Parathyroid adenoma (tissue), 2 donors: ENCODE measurements at regions not wholly inside any gene's neighbourhood (a gene's known extent, or its start where the extent isn't known, plus 50 kb on each side); places are given as distances from the start of the nearest gene placed in this dataset.

Source experiments
- H2AFZ ChIP-seq: fragments of 300-600 bp; sonication (generic); one replicate; pipeline ENCODE4 v1.7.0; 2017; ENCODE audit warnings: antibody characterized with exemption, mild to moderate bottlenecking
- H3K27ac ChIP-seq: fragments of 300-600 bp; sonication (generic); one replicate; pipeline ENCODE4 v1.7.0; 2017
- H3K27me3 ChIP-seq: fragments of 300-600 bp; sonication (generic); one replicate; pipeline ENCODE4 v1.7.0; 2017; ENCODE audit warnings: low read length; ENCODE audit not compliant: control insufficient read depth, insufficient read depth
- H3K36me3 ChIP-seq: fragments of 300-600 bp; sonication (generic); one replicate; pipeline ENCODE4 v1.7.0; 2017; ENCODE audit warnings: low read length; ENCODE audit not compliant: control insufficient read depth, insufficient read depth
- H3K4me1 ChIP-seq: fragments of 300-600 bp; sonication (generic); one replicate; pipeline ENCODE4 v1.7.0; 2017; ENCODE audit warnings: control low read depth
- H3K4me2 ChIP-seq: fragments of 300-600 bp; sonication (generic); one replicate; pipeline ENCODE4 v1.7.0; 2017; ENCODE audit warnings: low read length
- H3K4me3 ChIP-seq: fragments of 300-600 bp; sonication (generic); one replicate; pipeline ENCODE4 v1.7.0; 2017; ENCODE audit warnings: low read depth, low read length
- H3K79me2 ChIP-seq: fragments of 300-600 bp; sonication (generic); one replicate; pipeline ENCODE4 v1.7.0; 2017; ENCODE audit warnings: control low read depth
- H3K9ac ChIP-seq: fragments of 300-600 bp; sonication (generic); one replicate; pipeline ENCODE4 v1.7.0; 2017; ENCODE audit warnings: mild to moderate bottlenecking
- H3K9me3 ChIP-seq: fragments of 300-600 bp; sonication (generic); one replicate; pipeline ENCODE4 v1.7.0; 2017; ENCODE audit warnings: low read length; ENCODE audit not compliant: control insufficient read depth
- TF ChIP-seq, protein P1 (sequence below): fragments of 300-600 bp; sonication (generic); IDR thresholded peaks from one replicate; pipeline ENCODE4 v1.7.0; 2017; ENCODE audit warnings: antibody characterized with exemption, mild to moderate bottlenecking
- donor health status: primary hyperparathyroidism.

DNA sequence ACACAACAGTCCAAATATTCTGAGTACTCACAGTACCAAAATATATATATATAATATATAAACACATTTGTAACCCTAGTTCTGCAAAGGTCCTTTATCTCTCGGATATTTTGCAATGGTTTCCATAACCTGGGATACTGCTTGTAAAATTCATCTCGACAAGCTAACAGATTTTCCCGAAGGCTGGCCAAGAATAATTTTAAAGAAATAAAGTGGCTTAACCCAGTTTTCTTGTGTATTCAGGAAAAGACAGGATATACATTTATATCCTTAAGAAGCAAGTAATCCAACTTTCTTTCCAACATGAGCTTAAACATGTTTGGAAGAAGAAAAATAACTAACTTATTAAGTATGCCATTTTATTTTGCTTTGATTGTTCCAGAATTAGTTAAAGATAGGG is 348.7 kb upstream of the RUNX1 start:
- Histone ChIP-seq H3K4me1 (no peaks in the 10 kb centered on the region), H2AFZ (no peak overlapping the region), H3K36me3 (no peaks in the 10 kb centered on the region), H3K9me3 (no peaks in the 10 kb centered on the region), H3K9ac (no peak overlapping the region), H3K79me2 (no peaks in the 10 kb centered on the region), H3K4me2 (no peak overlapping the region), H3K27me3 (no peaks in the 10 kb centered on the region), H3K4me3 (no peak overlapping the region), H3K27ac (no peak overlapping the region)
- TF ChIP-seq, protein P1, sequence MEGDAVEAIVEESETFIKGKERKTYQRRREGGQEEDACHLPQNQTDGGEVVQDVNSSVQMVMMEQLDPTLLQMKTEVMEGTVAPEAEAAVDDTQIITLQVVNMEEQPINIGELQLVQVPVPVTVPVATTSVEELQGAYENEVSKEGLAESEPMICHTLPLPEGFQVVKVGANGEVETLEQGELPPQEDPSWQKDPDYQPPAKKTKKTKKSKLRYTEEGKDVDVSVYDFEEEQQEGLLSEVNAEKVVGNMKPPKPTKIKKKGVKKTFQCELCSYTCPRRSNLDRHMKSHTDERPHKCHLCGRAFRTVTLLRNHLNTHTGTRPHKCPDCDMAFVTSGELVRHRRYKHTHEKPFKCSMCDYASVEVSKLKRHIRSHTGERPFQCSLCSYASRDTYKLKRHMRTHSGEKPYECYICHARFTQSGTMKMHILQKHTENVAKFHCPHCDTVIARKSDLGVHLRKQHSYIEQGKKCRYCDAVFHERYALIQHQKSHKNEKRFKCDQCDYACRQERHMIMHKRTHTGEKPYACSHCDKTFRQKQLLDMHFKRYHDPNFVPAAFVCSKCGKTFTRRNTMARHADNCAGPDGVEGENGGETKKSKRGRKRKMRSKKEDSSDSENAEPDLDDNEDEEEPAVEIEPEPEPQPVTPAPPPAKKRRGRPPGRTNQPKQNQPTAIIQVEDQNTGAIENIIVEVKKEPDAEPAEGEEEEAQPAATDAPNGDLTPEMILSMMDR = no peak

DNA sequence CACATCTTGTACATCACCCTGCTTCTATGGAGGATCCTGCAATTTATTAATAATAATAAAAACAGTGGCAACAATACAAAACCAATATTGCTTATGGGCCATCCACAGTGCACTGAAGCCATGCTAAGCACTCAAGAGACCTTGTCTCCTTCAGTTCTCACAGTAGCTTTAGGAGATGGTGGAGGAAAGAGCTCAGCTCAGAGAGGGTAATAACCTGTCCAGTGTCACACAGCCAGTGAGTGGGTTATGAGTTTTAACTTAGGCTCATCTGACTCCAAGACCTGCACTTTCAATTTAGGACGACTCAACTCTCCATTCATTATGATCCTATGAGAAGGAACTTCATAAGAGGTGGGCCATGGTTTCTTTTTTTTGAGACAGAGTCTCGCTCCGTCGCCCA is 347.6 kb upstream of the RUNX1 start:
- TF ChIP-seq, protein P1 = no peak
- no peaks in the 10 kb centered on the region for H3K36me3 ChIP-seq
- H2AFZ ChIP-seq = no peak overlapping the region
- no peaks in the 10 kb centered on the region for H3K27me3 ChIP-seq
- no peak overlapping the region for H3K4me2 ChIP-seq
- no peaks in the 10 kb centered on the region for H3K9me3 ChIP-seq
- no peaks in the 10 kb centered on the region for H3K79me2 ChIP-seq
- H3K4me1 ChIP-seq = no peaks in the 10 kb centered on the region
- no peak overlapping the region for H3K27ac ChIP-seq
- no peak overlapping the region for H3K9ac ChIP-seq
- H3K4me3 ChIP-seq = no peak overlapping the region

DNA sequence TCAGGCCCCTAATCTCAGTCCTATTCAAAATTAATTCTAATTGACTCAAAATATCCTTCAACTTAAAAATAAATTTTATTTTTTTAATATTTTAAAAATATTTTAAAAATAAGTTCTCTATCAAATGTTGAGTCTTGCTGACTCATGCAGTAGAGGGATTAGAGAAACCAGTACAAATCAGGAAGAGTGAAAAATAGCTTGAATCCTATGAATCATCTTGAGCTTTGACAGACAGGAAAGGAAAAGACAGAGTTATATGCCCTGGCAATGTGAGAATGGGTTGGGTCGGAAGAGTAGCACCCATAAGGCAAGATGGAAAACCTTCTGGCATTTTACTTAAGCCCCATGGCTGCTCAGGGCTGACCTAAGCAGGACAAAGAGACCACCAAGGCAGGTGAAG is 346.6 kb upstream of the RUNX1 start:
- Histone ChIP-seq H3K4me2 (no peak overlapping the region), H3K27me3 (no peaks in the 10 kb centered on the region), H3K4me1 (no peaks in the 10 kb centered on the region), H3K79me2 (no peaks in the 10 kb centered on the region), H3K9ac (no peak overlapping the region), H3K27ac (no peak overlapping the region), H3K4me3 (no peak overlapping the region), H2AFZ (no peak overlapping the region), H3K36me3 (no peaks in the 10 kb centered on the region), H3K9me3 (no peaks in the 10 kb centered on the region)
- TF ChIP-seq, protein P1 = no peak

GRCh38 chr21:35394634-35395369 is 345.7 kb upstream of the RUNX1 start:
- Histone ChIP-seq H3K27ac (no peak overlapping the region), H3K4me1 (no peaks in the 10 kb centered on the region), H3K36me3 (no peaks in the 10 kb centered on the region), H2AFZ (no peak overlapping the region), H3K27me3 (no peaks in the 10 kb centered on the region), H3K79me2 (no peaks in the 10 kb centered on the region), H3K9ac (no peak overlapping the region), H3K4me3 (no peak overlapping the region), H3K9me3 (no peaks in the 10 kb centered on the region), H3K4me2 (no peak overlapping the region)
- TF ChIP-seq, protein P1 = no peak

GRCh38 chr21:35394049-35394448 is 344.9 kb upstream of the RUNX1 start:
- no peaks in the 10 kb centered on the region for H3K27me3 ChIP-seq
- H3K79me2 ChIP-seq = no peaks in the 10 kb centered on the region
- H3K36me3 ChIP-seq = no peaks in the 10 kb centered on the region
- H3K4me2 ChIP-seq = no peak overlapping the region
- H3K4me3 ChIP-seq = no peak overlapping the region
- H3K9ac ChIP-seq = no peak overlapping the region
- no peak overlapping the region for H2AFZ ChIP-seq
- no peak overlapping the region for H3K27ac ChIP-seq
- no peaks in the 10 kb centered on the region for H3K9me3 ChIP-seq
- H3K4me1 ChIP-seq = no peaks in the 10 kb centered on the region
- TF ChIP-seq, protein P1 = no peak
